NCI-H1105 (cell line): ENCODE measurements at regions not wholly inside any gene's neighbourhood (a gene's known extent, or its start where the extent isn't known, plus 50 kb on each side); places are given as distances from the start of the nearest gene placed in this dataset.
"Not testable (repeated sequence)": the region's sequence is repeated elsewhere in the genome, so short reads cannot be mapped to it uniquely, and the experiment has no call there.

Source experiments
- DNase-seq: peaks from one replicate; lab custom pipeline; 2025; lab: John Stamatoyannopoulos, UW

GRCh38 chr18:11464129-11464528, 145.3 kb upstream of the SLC35G4 start:
- no peak for DNase-seq

DNA sequence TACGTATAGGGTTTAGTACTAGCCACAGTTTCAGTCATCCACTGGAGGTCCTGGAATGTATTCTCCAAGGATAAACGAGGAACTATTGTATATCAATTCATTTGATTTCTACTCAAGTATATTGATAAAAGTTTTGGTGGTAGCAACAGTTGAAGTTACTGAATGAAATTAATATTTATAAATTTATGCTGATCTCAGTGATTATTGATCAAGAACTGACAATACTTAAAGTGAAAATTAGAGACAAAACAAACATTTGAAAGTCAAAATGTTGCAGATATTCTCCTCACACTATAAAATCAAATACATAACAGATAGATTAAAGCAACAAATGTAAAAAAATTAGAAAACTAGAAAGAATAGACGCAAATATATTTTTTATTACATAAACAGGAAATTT, 150.9 kb upstream of the SLC35G4 start:
- DNase-seq = no peak

DNA sequence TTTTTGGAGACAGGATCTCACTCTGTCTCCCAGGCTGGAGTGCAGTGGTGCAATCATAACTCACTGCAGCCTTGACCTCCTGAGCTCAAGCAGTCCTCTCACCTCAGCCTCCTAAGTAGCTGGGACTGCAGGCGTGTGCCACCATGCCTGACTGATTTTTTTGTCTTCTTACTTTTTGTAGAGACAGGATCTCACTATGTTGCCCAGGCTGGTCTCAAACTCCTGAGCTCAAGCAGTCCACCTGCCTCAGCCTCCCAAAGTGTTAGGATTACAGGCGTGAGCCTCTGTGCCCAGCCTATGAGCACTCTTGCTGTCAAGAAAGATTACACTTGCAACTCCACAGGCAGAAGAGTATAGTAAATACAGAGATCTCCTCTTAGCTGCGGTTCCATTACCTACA, 151.5 kb upstream of the SLC35G4 start:
- DNase-seq = not testable (repeated sequence)

DNA sequence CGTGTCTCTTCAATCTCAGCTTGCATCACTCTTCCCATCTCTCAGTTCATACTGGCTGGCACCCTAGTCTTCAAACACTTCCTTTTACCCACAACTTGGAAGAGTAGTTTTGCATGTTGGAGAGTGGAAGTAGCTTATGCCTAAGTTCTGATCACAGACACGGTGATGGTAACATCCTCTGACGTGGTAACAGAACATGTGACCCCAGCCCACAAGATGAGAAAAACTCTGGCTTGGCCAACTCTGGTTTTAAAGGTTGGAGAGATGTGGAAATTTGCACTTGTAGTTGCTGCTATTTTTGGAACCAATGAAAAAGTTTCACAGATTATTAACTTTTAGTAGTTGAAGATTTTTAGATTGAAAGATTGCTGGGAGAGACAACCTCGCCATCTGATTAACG, 155.4 kb upstream of the SLC35G4 start:
- no peak for DNase-seq

- DNase-seq = not testable (repeated sequence)
These were observed 165.2 kb upstream of the SLC35G4 start for GRCh38 chr18:11444169-11444568.

DNA sequence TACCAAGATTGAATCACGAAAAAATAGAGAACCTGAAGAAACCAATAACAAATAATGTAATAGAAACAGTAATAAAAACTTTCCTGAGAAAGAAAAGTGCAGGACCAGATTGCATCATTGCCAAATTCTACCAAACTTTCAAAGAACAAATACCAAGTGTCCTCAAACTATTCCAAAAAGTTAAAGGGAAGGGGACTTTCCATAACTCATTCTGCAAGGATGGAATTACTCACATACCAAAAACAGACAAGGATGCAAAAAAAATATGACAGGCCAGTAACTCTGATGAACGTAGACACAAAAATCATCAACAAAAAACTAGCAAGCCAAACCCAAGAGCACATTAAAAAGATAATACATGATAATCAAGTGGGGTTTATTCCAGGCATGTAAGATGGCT, 172.3 kb upstream of the SLC35G4 start:
- no peak for DNase-seq

GRCh38 chr18:11432360-11432811, 177.0 kb upstream of the SLC35G4 start:
- no peak for DNase-seq

GRCh38 chr18:11429876-11430275, 179.5 kb upstream of the SLC35G4 start:
- no peak for DNase-seq

GRCh38 chr18:11425211-11425610, 184.2 kb upstream of the SLC35G4 start:
- DNase-seq = no peak

DNA sequence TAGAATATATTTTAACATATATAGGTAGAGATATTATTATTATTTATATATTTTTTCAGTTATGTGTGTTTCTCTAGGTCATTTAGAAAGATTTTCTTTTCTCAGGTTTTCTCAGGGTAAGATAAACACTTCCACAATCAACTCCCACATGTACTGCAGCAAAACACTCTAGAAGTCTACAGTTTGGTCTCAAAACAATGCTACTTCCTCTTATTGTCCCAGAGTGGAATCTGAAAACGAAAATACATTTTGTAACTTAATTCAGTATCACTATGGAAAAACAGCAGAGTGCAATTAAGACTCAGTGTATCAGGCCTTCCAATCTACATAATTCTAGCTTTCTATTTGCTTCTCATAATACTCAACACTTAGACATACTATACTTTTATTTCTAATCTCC, 190.1 kb upstream of the SLC35G4 start:
- no peak for DNase-seq

DNA sequence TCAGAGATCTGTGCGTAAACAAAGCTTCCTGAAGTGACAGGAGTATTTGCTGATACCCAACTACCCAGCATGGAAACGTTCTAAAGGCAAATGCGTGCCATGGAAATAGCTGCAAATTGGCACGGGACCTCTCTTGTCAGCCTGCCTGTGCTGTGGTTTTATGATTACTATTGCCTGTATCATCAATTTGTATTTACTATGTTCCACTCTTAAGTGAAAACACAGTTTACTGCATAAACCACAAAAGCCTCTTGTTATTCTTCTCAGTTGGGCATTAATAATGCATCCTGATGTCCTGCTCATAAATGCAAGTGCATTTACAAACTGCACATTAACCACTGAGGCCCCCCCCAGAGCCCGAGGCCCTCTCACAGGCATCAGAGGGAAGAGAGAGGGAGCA, 196.6 kb upstream of the SLC35G4 start:
- DNase-seq = no peak

- no peak for DNase-seq
These were observed 198.3 kb upstream of the SLC35G4 start for GRCh38 chr18:11411048-11411447.

- no peak for DNase-seq
These were observed 200.8 kb upstream of the SLC35G4 start for GRCh38 chr18:11408555-11409065.

DNA sequence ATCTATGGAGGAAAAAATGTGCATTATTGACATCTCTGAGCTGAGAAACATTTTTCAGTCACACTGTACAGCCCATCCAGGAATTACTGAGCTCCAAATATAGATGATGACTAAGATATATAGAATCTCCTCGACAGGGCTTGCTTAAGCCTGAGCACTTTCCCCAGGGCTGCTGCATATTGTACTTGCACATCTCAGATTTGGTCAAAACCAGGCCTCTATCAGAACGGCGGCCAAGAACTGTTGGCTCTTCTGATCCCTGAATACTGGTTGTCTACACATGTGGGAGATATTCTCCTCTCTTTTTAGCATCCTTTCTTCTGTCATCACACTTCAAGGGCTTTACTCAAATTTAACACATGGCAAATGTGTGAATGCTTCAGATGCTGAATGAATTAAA, 201.5 kb upstream of the SLC35G4 start:
- DNase-seq = no peak

GRCh38 chr18:11405804-11406203, 203.6 kb upstream of the SLC35G4 start:
- no peak for DNase-seq

GRCh38 chr18:11400703-11401102, 208.7 kb upstream of the SLC35G4 start:
- DNase-seq = no peak

GRCh38 chr18:11398625-11399024, 210.8 kb upstream of the SLC35G4 start:
- no peak for DNase-seq

- DNase-seq = no peak
These were observed 216.2 kb upstream of the SLC35G4 start for GRCh38 chr18:11392980-11393885.

DNA sequence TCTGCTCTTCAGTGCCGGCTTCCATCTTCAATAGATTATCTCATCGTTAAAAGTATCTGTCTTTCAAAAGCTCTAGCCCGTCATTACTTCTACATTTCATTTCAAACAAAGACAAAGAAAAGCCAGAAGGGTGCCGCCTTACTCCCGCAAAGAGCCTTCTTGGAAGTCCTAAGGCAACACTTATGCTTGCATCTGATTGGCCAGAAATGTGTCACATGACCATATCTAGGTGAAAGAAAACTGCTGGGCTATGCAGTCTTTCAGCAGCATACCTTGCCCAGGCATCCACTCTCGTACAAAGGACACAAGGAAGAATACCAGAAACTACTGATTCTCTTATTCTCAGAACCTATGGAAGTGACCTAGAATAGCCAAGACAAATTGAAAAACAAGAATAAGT, 217.1 kb upstream of the SLC35G4 start:
- DNase-seq = no peak

- no peak for DNase-seq
These were observed 217.7 kb upstream of the SLC35G4 start for GRCh38 chr18:11391661-11392060.

- DNase-seq = no peak
These were observed 220.4 kb upstream of the SLC35G4 start for GRCh38 chr18:11388755-11389680.

GRCh38 chr18:11387880-11388279, 221.5 kb upstream of the SLC35G4 start:
- DNase-seq = no peak

GRCh38 chr18:11383381-11383780, 226.0 kb upstream of the SLC35G4 start:
- no peak for DNase-seq
